Retinal pigment epithelial cell (primary cell): ENCODE measurements at regions not wholly inside any gene's neighbourhood (a gene's known extent, or its start where the extent isn't known, plus 50 kb on each side); places are given as distances from the start of the nearest gene placed in this dataset.

Experiments
- DNase-seq: peaks from one replicate; pipeline ENCODE4 v3.0.0-alpha.2; 2010; ENCODE audit warnings: low read depth
- H3K4me3 ChIP-seq: 2 replicates; pipeline ENCODE4 v1.5.1; 2011; ENCODE audit warnings: mild to moderate bottlenecking, low read length, control low read depth, moderate library complexity
- TF ChIP-seq, protein P1 (sequence below): conservative IDR thresholded peaks from 2 replicates; pipeline ENCODE4 v1.5.1; 2011; ENCODE audit warnings: low read depth, low read length, control low read depth, inconsistent platforms

- TF ChIP-seq, protein P1, sequence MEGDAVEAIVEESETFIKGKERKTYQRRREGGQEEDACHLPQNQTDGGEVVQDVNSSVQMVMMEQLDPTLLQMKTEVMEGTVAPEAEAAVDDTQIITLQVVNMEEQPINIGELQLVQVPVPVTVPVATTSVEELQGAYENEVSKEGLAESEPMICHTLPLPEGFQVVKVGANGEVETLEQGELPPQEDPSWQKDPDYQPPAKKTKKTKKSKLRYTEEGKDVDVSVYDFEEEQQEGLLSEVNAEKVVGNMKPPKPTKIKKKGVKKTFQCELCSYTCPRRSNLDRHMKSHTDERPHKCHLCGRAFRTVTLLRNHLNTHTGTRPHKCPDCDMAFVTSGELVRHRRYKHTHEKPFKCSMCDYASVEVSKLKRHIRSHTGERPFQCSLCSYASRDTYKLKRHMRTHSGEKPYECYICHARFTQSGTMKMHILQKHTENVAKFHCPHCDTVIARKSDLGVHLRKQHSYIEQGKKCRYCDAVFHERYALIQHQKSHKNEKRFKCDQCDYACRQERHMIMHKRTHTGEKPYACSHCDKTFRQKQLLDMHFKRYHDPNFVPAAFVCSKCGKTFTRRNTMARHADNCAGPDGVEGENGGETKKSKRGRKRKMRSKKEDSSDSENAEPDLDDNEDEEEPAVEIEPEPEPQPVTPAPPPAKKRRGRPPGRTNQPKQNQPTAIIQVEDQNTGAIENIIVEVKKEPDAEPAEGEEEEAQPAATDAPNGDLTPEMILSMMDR = no peak
- H3K4me3 ChIP-seq = no peak overlapping the region
Measured at GRCh38 chr13:65733110-65733509, 1497.0 kb downstream of the PCDH9 start.

GRCh38 chr13:65727070-65727469, 1503.1 kb downstream of the PCDH9 start:
- DNase-seq = no peak
- no peak overlapping the region for H3K4me3 ChIP-seq
- TF ChIP-seq, protein P1 = no peak

More at GRCh38 chr13:65733110-65733509, 1497.0 kb downstream of the PCDH9 start:
- DNase-seq = no peak

- DNase-seq = no peak
- TF ChIP-seq, protein P1 = no peak
- H3K4me3 ChIP-seq = no peak overlapping the region
Measured at GRCh38 chr13:65725006-65725405, 1505.1 kb downstream of the PCDH9 start.

DNA sequence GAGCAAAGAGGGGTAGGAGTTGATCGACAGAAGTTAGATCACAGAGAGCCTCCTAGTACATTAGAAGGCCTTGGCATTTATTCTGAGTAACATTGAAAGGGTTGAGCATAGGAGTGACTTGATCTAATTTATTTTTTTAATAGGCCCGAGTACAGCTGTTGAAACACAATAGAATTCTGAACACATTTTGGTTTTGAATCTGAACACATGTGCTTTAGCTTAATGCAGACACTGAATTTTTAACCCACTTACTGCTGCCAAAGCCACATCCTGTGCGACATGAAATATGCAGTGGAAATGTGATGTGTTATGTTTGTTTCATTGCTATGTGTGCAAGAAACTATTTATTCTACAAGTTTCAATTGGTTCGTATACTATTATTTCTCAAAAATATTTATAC, 1505.9 kb downstream of the PCDH9 start:
- no peak for DNase-seq

GRCh38 chr13:65722506-65722905, 1507.6 kb downstream of the PCDH9 start:
- H3K4me3 ChIP-seq = no peak overlapping the region
- DNase-seq = no peak
- TF ChIP-seq, protein P1 = no peak

More for the DNA sequence above, 1505.9 kb downstream of the PCDH9 start:
- TF ChIP-seq, protein P1 = no peak
- no peak overlapping the region for H3K4me3 ChIP-seq

DNA sequence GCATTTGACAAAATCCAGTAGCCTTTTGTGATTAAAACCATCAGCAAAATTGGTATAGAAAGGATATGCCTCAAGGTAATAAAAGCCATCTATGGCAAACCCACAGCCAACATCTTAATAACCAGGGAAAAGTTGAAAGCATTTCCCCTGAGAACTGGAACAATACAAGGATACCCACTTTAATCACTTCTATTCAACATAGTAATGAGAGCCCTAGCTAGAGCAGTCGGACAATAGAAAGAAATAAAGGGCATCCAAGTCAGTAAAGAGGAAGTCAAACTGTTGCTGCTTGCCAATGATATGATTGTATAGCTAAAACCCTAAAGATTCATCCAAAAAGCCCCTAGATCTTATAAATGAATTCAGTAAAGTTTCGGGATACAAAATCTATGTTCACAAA, 1510.3 kb downstream of the PCDH9 start:
- H3K4me3 ChIP-seq = no peak overlapping the region
- no peak for DNase-seq
- TF ChIP-seq, protein P1 = no peak

- TF ChIP-seq, protein P1 = no peak
- no peak for DNase-seq
- no peak overlapping the region for H3K4me3 ChIP-seq
Measured at GRCh38 chr13:65710514-65710913, 1519.6 kb downstream of the PCDH9 start.
